Astrocyte of the cerebellum (primary cell): ENCODE measurements at regions not wholly inside any gene's neighbourhood (a gene's known extent, or its start where the extent isn't known, plus 50 kb on each side); places are given as distances from the start of the nearest gene placed in this dataset.

Source experiments
- DNase-seq: peaks from one replicate; pipeline ENCODE4 v3.0.0-alpha.2; 2011; ENCODE audit warnings: low read depth
- H3K4me3 ChIP-seq: 2 replicates; pipeline ENCODE4 v1.5.1; 2011; ENCODE audit warnings: mild to moderate bottlenecking, low read depth, low read length, moderate library complexity
- in situ Hi-C: cut with HindIII; loops from 2 replicates; pipeline ENCODE4 v1.10.0; 2017; ENCODE audit warnings: low sequenced_read_pairs
- TF ChIP-seq, protein P1 (sequence below): IDR thresholded peaks from 2 replicates; pipeline ENCODE4 v1.5.1; 2012; ENCODE audit warnings: low read length, low read depth, moderate library complexity, mild to moderate bottlenecking; ENCODE audit errors: missing control alignments

DNA sequence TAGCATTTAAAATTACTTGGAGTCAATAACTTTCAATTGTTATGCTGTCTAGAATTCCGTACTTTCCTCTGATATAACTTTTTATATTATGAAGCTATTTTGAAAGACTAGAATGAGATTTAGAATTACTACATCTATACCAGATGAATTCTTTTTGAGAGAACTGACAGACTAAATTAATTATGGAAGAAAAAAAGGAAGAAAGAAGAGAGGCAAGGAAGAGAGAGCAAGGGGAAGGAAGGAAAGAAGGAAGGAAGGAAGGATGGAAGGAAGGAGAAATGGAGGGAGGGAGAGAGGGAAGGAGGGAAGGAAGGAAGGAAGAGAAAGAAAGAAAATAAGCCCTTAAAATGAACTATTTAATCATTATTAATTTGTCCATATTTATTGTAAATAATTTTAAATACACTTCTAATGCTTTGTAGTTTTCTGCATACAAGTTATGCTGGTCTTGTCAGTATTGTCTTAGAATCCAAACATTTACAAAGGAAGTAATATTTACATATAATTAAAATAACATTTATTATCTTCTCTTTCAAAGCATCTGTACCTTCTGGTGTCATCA, 280.4 kb upstream of the HSF2 start:
- TF ChIP-seq, protein P1, sequence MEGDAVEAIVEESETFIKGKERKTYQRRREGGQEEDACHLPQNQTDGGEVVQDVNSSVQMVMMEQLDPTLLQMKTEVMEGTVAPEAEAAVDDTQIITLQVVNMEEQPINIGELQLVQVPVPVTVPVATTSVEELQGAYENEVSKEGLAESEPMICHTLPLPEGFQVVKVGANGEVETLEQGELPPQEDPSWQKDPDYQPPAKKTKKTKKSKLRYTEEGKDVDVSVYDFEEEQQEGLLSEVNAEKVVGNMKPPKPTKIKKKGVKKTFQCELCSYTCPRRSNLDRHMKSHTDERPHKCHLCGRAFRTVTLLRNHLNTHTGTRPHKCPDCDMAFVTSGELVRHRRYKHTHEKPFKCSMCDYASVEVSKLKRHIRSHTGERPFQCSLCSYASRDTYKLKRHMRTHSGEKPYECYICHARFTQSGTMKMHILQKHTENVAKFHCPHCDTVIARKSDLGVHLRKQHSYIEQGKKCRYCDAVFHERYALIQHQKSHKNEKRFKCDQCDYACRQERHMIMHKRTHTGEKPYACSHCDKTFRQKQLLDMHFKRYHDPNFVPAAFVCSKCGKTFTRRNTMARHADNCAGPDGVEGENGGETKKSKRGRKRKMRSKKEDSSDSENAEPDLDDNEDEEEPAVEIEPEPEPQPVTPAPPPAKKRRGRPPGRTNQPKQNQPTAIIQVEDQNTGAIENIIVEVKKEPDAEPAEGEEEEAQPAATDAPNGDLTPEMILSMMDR = no peak
- DNase-seq = no peak

DNA sequence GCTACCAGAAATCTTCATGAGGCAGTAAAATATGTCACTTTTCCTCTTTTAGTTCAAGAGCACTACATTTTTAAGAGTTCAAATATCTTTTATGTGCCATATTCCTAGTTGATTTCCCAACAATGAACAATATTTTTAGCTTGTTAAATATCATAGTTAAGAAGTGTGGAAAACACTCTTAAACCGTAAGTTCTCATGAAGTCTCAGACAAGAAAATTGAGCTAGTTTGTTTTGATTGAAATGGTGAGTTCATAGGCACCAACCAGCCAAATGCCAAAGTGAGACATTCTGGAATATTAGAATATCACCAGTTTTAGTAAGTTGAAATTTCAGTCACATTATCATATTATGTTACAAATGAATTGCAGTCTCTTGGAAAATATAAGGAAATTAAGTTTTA, 277.2 kb upstream of the HSF2 start:
- TF ChIP-seq, protein P1 = no peak
- DNase-seq = no peak
- in situ Hi-C loops = no loop called here
- H3K4me3 ChIP-seq = no peak overlapping the region

More for the DNA sequence above, 280.4 kb upstream of the HSF2 start:
- H3K4me3 ChIP-seq = no peak overlapping the region
- in situ Hi-C loops = no loop called here

DNA sequence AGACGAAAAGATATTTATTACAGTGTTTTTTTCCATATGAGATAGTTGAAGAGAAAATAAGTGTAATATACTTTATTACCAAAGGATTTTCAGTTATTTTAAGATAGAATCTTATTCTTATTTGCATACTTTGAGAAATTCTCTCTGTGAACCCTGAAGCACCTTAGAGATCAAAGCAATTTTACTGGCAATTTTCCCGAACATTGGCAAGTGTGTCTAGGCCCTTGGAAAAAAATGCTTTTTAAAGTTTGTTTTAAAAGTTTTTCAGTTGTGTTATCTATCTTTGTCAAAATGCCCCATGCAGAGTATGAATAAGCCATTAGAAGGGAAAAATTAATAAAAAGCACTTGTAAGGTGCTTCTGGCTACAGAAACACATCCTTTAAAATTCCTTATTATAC, 276.8 kb upstream of the HSF2 start:
- DNase-seq = no peak
- no peak overlapping the region for H3K4me3 ChIP-seq
- TF ChIP-seq, protein P1 = no peak
- in situ Hi-C loops = no loop called here

DNA sequence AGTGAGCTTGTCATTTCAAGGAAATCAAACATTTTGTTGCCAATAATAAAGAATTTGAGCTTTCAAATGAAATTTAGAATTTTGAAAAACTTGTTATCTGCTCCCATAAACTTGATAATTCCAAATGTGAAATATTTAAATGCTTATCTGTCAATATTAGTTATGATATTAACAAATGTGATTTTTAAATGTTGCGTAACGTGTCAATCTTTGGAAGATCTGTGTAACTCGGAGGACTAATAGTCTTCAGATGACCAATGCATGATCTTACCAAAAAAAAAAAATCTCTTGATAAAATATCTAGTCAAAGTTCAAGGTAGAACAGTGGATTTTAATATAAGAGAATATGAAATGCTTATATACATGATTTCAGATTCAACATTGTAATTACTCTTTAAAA, 274.5 kb upstream of the HSF2 start:
- TF ChIP-seq, protein P1 = no peak
- H3K4me3 ChIP-seq = no peak overlapping the region
- in situ Hi-C loops = no loop called here
- no peak for DNase-seq

DNA sequence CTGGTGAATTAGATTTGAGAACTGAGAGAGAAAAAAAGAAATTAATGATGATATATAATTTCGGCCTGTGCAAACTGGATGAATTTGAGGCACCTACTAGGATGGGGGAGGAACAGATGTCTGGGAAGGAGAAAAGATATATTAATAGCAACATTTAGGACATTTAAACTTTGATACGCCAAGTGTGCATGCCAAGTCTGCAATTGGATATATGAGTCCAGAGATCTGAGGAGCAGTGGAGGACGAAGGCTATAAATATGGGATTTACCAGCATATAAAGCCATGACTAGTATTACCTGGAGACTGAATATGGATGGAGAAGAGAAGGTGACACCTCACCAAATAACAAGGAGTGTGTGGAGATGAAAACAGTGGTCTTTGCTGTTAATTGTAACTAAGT, 272.6 kb upstream of the HSF2 start:
- in situ Hi-C loops = no loop called here
- no peak overlapping the region for H3K4me3 ChIP-seq
- DNase-seq = no peak
- TF ChIP-seq, protein P1 = no peak

DNA sequence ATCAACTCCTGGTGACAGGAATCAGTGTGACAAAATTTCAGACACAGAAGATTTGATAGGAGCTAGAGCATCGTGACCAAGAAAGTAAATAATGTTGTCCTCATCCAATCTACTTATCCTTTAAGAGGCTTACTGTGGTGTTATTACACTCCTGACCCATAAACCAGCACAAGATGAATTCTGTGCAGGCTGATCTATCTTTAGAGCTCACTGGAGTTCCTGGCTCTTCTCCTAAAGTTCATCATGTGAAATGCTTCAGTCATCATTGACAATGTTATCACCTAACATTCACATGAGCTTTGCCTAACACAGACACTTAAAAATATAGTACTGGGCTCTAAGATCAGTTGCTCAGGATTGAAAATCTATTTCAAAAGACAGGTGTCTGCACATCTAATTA, 271.0 kb upstream of the HSF2 start:
- in situ Hi-C loops = no loop called here
- no peak overlapping the region for H3K4me3 ChIP-seq
- no peak for DNase-seq
- TF ChIP-seq, protein P1 = no peak
